Gastrocnemius medialis (tissue), 4 donors: ENCODE measurements at regions not wholly inside any gene's neighbourhood (a gene's known extent, or its start where the extent isn't known, plus 50 kb on each side); places are given as distances from the start of the nearest gene placed in this dataset.

ENCODE experiments used
- ATAC-seq, 2 donors: fragments of 150-250 bp; one replicate each; pipeline ENCODE4 v1.9.1; 2016
- DNase-seq, 2 donors: peaks; one replicate each; pipeline ENCODE4 v3.0.0-alpha.2; 2019
- H3K27ac ChIP-seq, 4 donors: fragments of 200-600 bp; sonication (generic); 1 replicate in 1 of 4; 2 replicates in 3 of 4; pipeline ENCODE4 v1.5.1; 2016 to 2018; ENCODE audit warnings: mild to moderate bottlenecking in 2 of 4, moderate library complexity in 1 of 4
- H3K27me3 ChIP-seq, 3 donors: fragments of 200-600 bp; sonication (generic) in 2 of 3; 1 replicate in 1 of 3; 2 replicates in 2 of 3; pipeline versions ENCODE4 v1.5.1 to v1.6.0; 2016 to 2019; ENCODE audit warnings: mild to moderate bottlenecking in 1 of 3, moderate library complexity in 1 of 3
- H3K36me3 ChIP-seq, 2 donors: fragments of 200-600 bp; sonication (generic) in 1 of 2; one replicate each; pipeline ENCODE4 v1.5.1; 2017 to 2018
- H3K4me1 ChIP-seq, 2 donors: fragments of 200-600 bp; sonication (generic) in 1 of 2; one replicate each; pipeline ENCODE4 v1.5.1; 2016 to 2017; ENCODE audit warnings: mild to moderate bottlenecking in 2 of 2
- H3K4me3 ChIP-seq, 4 donors: fragments of 200-600 bp; sonication (generic) in 3 of 4; 1 replicate in 1 of 4; 2 replicates in 3 of 4; pipeline ENCODE4 v1.5.1; 2016 to 2019; ENCODE audit warnings: mild to moderate bottlenecking in 2 of 4
- H3K9me3 ChIP-seq, 3 donors: fragments of 200-600 bp; sonication (generic) in 2 of 3; 1 replicate in 1 of 3; 2 replicates in 2 of 3; pipeline ENCODE4 v1.5.1; 2016 to 2019
- CTCF ChIP-seq, 5 experiments: fragments of 450-650 bp in 3 of 5; fragments of 200-600 bp in 2 of 5; sonication (generic) in 2 of 5; IDR thresholded peaks in 4 of 5; conservative IDR thresholded peaks in 1 of 5; 1 replicate in 4 of 5; 2 replicates in 1 of 5; pipeline ENCODE4 v1.5.1; 2016 to 2019; ENCODE audit warnings: antibody characterized with exemption in 5 of 5, mild to moderate bottlenecking in 3 of 5, moderate library complexity in 3 of 5
- POLR2A ChIP-seq, 2 donors: fragments of 450-650 bp; IDR thresholded peaks; one replicate each; pipeline ENCODE4 v1.6.1; 2017; ENCODE audit warnings: antibody characterized with exemption in 2 of 2, mild to moderate bottlenecking in 2 of 2, moderate library complexity in 2 of 2
- in situ Hi-C, 4 donors: fragments of 200-750 bp; cut with MboI; loops; one replicate each; pipeline versions ENCODE4 v1.15.0 to v1.8.0; 2017; ENCODE audit warnings: low sequenced_read_pairs in 4 of 4
- intact Hi-C: fragments of 100-400 bp; cut with DNase I; formaldehyde crosslinking; loops from one replicate; pipeline ENCODE4 v1.15.1; 2023; ENCODE audit warnings: low total_unique reads

GRCh38 chr2:201983174-201983573 is 50.5 kb upstream of the FZD7 start:
- in situ Hi-C loops (no loop called here), intact Hi-C loops (no loop called here)
- no peak for DNase-seq
- TF ChIP-seq CTCF (IDR thresholded peaks at IDR 0.05 in 4 of 5, conservative IDR thresholded peaks at IDR 0.05 in 1 of 5) (no peak), POLR2A (IDR thresholded peaks at IDR 0.05) (no peak)
- Histone ChIP-seq H3K27me3 (no peaks in the 10 kb centered on the region), H3K4me3 (no peak overlapping the region), H3K27ac (no peak overlapping the region), H3K4me1 (no peaks in the 10 kb centered on the region), H3K36me3 (no peaks in the 10 kb centered on the region), H3K9me3 (no peaks in the 10 kb centered on the region)
- ATAC-seq: no peak

DNA sequence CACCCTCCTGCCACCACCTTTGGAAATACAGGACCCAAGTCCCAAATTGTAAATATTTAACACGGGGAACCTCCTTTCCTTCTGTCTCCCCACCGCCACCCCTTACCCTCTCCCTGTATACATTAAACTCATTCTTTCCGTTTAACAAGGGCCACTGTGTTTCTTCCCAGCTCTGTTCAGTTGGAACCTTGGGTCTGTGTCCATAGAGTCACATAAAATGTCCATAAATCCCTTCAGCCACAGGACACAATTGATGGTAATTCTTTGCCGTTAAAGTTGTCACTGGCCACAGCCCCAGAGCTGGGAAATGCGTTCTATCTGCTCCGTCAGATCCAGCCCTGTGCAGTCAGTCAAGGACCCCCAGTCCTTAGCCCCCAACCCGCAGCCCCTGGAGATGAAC is 49.9 kb upstream of the FZD7 start:
- H3K27ac ChIP-seq: no peak overlapping the region
- H3K9me3 ChIP-seq: no peaks in the 10 kb centered on the region
- no peak for TF ChIP-seq CTCF (IDR thresholded peaks at IDR 0.05 in 4 of 5, conservative IDR thresholded peaks at IDR 0.05 in 1 of 5)
- no peak overlapping the region for H3K4me3 ChIP-seq
- in situ Hi-C loops (no loop called here), intact Hi-C loops (no loop called here)
- DNase-seq (no peak), ATAC-seq (no peak)
- no peaks in the 10 kb centered on the region for H3K27me3 ChIP-seq
- no peaks in the 10 kb centered on the region for H3K4me1 ChIP-seq
- no peaks in the 10 kb centered on the region for H3K36me3 ChIP-seq
